SK-N-SH treated with all-trans-retinoic acid at 6 μM for 48 hours (cell line): ENCODE measurements at regions not wholly inside any gene's neighbourhood (a gene's known extent, or its start where the extent isn't known, plus 50 kb on each side); places are given as distances from the start of the nearest gene placed in this dataset.

Source experiments
- ATAC-seq: fragments of 200-7000 bp; cut with Tn5 transposase; 3 replicates; pipeline ENCODE4 v1.9.1; 2020; ENCODE audit warnings: mild to moderate bottlenecking, moderate library complexity
- ARNTL ChIP-seq: fragments of 450-650 bp; formaldehyde crosslinking; IDR thresholded peaks from 2 replicates; pipeline ENCODE4 v1.5.0; 2020; ENCODE audit warnings: low read depth, mild to moderate bottlenecking, moderate library complexity, borderline replicate concordance
- CSDC2 ChIP-seq: fragments of 250-450 bp; sonication (Bioruptor Pico); IDR thresholded peaks from 2 replicates; pipeline ENCODE4 v1.5.0; 2020; ENCODE audit warnings: mild to moderate bottlenecking, moderate library complexity
- CSRNP3 ChIP-seq: fragments of 250-450 bp; sonication (Bioruptor Pico); IDR thresholded peaks from 2 replicates; pipeline ENCODE4 v1.5.1; 2021; ENCODE audit warnings: mild to moderate bottlenecking, moderate library complexity
- GLIS3 ChIP-seq: fragments of 250-450 bp; sonication (Bioruptor Pico); IDR thresholded peaks from 2 replicates; pipeline ENCODE4 v1.5.0; 2020; ENCODE audit warnings: mild to moderate bottlenecking, moderate library complexity
- ISL1 ChIP-seq: fragments of 250-450 bp; sonication (Bioruptor Pico); IDR thresholded peaks from 2 replicates; pipeline ENCODE4 v2.1.2; 2022; ENCODE audit warnings: mild to moderate bottlenecking, moderate library complexity
- OSR1 ChIP-seq: fragments of 250-450 bp; sonication (Bioruptor Pico); IDR thresholded peaks from 2 replicates; pipeline ENCODE4 v1.8.0; 2022; ENCODE audit warnings: moderate library complexity, mild to moderate bottlenecking, inconsistent platforms
- PATZ1 ChIP-seq: fragments of 250-450 bp; sonication (Bioruptor Pico); IDR thresholded peaks from 2 replicates; pipeline ENCODE4 v1.8.0; 2020; ENCODE audit warnings: mild to moderate bottlenecking, moderate library complexity, borderline replicate concordance
- PPARA ChIP-seq: fragments of 250-450 bp; sonication (Bioruptor Pico); IDR thresholded peaks from 2 replicates; pipeline ENCODE4 v1.5.0; 2020; ENCODE audit warnings: mild to moderate bottlenecking, borderline replicate concordance
- TCF4 ChIP-seq: fragments of 250-450 bp; sonication (Bioruptor Pico); IDR thresholded peaks from 2 replicates; pipeline ENCODE4 v1.8.0; 2021; ENCODE audit warnings: mild to moderate bottlenecking, moderate library complexity, borderline replicate concordance
- TOX ChIP-seq: fragments of 250-450 bp; sonication (Bioruptor Pico); IDR thresholded peaks from 2 replicates; pipeline ENCODE4 v1.8.0; 2021; ENCODE audit warnings: mild to moderate bottlenecking, moderate library complexity, borderline replicate concordance
- TSHZ2 ChIP-seq: fragments of 250-450 bp; sonication (Bioruptor Pico); IDR thresholded peaks from 2 replicates; pipeline ENCODE4 v1.5.0; 2020; ENCODE audit warnings: mild to moderate bottlenecking, moderate library complexity
- ZC3H10 ChIP-seq: fragments of 250-450 bp; sonication (Bioruptor Pico); IDR thresholded peaks from 2 replicates; pipeline ENCODE4 v1.5.1; 2021; ENCODE audit warnings: mild to moderate bottlenecking, moderate library complexity
- ZFP30 ChIP-seq: fragments of 450-650 bp; formaldehyde crosslinking; IDR thresholded peaks from 2 replicates; pipeline ENCODE4 v1.5.0; 2022; ENCODE audit warnings: mild to moderate bottlenecking, moderate library complexity
- ZNF565 ChIP-seq: fragments of 450-650 bp; formaldehyde crosslinking; conservative IDR thresholded peaks from 2 replicates; pipeline ENCODE4 v1.5.0; 2020; ENCODE audit warnings: low read depth, mild to moderate bottlenecking, moderate library complexity
- ZNF70 ChIP-seq: fragments of 450-650 bp; formaldehyde crosslinking; IDR thresholded peaks from 2 replicates; pipeline ENCODE4 v1.5.0; 2020; ENCODE audit warnings: mild to moderate bottlenecking, moderate library complexity
- ZNF8 ChIP-seq: fragments of 450-650 bp; formaldehyde crosslinking; IDR thresholded peaks from 2 replicates; pipeline ENCODE4 v1.5.0; 2020; ENCODE audit warnings: mild to moderate bottlenecking, moderate library complexity
- TF ChIP-seq, protein P1 (sequence below): fragments of 250-450 bp; sonication (Bioruptor Pico); IDR thresholded peaks from 2 replicates; pipeline ENCODE4 v1.5.1; 2020; ENCODE audit warnings: low read depth, mild to moderate bottlenecking, moderate library complexity

DNA sequence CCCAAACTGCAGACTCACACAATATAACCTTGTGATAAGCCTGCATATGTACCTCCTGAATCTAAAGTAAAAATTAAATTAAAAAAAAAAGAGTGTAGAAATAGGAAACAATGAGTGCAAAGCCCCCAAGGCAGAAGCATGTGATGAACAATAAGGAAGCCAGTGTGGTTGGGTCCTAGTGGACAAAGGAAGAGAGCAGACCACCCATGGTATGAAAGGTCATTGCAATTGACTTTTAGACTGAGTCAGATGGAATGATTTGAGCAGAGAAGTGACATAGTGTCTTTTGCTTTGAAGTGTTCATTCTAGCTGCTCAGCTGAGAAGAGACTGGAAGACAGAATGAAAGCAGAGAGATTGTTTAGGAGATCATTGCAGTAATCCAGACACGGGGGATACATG, 417.1 kb downstream of the RAD51AP2 start:
- ATAC-seq = no peak
- no peak for TF ChIP-seq TSHZ2

- TF ChIP-seq PATZ1 (CRISPR knock-in tag) (no peak), GLIS3 (no peak), ISL1 (CRISPR knock-in tag) (no peak), TOX (no peak), ZC3H10 (CRISPR knock-in tag) (no peak), CSRNP3 (CRISPR knock-in tag) (no peak), ARNTL (CRISPR knock-in tag) (no peak), ZNF8 (CRISPR knock-in tag) (no peak), ZNF70 (CRISPR knock-in tag) (no peak)
- TF ChIP-seq, protein P1, sequence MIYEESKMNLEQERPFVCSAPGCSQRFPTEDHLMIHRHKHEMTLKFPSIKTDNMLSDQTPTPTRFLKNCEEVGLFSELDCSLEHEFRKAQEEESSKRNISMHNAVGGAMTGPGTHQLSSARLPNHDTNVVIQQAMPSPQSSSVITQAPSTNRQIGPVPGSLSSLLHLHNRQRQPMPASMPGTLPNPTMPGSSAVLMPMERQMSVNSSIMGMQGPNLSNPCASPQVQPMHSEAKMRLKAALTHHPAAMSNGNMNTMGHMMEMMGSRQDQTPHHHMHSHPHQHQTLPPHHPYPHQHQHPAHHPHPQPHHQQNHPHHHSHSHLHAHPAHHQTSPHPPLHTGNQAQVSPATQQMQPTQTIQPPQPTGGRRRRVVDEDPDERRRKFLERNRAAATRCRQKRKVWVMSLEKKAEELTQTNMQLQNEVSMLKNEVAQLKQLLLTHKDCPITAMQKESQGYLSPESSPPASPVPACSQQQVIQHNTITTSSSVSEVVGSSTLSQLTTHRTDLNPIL (CRISPR knock-in tag) = no peak
- no peak for ATAC-seq
These were observed 422.9 kb downstream of the RAD51AP2 start for GRCh38 chr2:17095340-17095739.

DNA sequence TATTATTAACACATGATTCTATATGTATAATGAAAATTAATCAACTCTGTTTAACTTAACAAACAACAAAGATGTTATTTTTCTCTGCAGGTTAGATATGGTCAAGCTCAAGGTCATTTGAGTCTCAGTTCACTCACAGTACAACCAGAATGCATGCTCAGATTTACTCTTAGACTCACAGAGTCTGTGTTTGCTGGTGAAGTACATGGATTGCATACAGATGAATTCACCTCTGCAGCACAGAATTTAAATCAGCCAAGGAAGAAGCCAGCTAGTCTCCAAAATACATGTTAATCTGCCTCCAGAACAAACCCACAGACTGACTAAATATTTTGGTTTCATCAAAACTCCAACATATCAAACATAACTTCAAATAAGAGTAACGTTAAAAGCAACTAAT, 424.5 kb downstream of the RAD51AP2 start:
- no peak for ATAC-seq
- TF ChIP-seq CSDC2 (CRISPR knock-in tag) (no peak), ZNF70 (CRISPR knock-in tag) (no peak), PPARA (CRISPR knock-in tag) (no peak), ISL1 (CRISPR knock-in tag) (no peak), TCF4 (CRISPR knock-in tag) (no peak)

GRCh38 chr2:17086990-17087389, 421.4 kb upstream of the CYRIA start:
- no peak for TF ChIP-seq ZFP30 (CRISPR knock-in tag)
- TF ChIP-seq TSHZ2 = no peak
- no peak for TF ChIP-seq TCF4 (CRISPR knock-in tag)
- no peak for TF ChIP-seq ZNF565 (CRISPR knock-in tag)
- TF ChIP-seq ZNF70 (CRISPR knock-in tag) = no peak
- TF ChIP-seq PPARA (CRISPR knock-in tag) = no peak
- TF ChIP-seq ARNTL (CRISPR knock-in tag) = no peak
- TF ChIP-seq GLIS3 = no peak
- TF ChIP-seq, protein P1 (CRISPR knock-in tag) = no peak
- no peak for TF ChIP-seq OSR1
- no peak for ATAC-seq
